Daoy (cell line): ENCODE measurements at regions not wholly inside any gene's neighbourhood (a gene's known extent, or its start where the extent isn't known, plus 50 kb on each side); places are given as distances from the start of the nearest gene placed in this dataset.
"Not testable (repeated sequence)": the region's sequence is repeated elsewhere in the genome, so short reads cannot be mapped to it uniquely, and the experiment has no call there.

Experiments used
- DNase-seq: peaks from one replicate; pipeline ENCODE4 v3.0.0-alpha.2; 2015; ENCODE audit warnings: low read depth

- DNase-seq = no peak
These were observed 71.8 kb upstream of the CITED2 start for GRCh38 chr6:139446138-139446715.

GRCh38 chr6:139444273-139444787 lies 69.9 kb upstream of the CITED2 start:
- DNase-seq = not testable (repeated sequence)

- DNase-seq = no peak
These were observed 69.0 kb upstream of the CITED2 start for GRCh38 chr6:139443231-139444112.

- no peak for DNase-seq
These were observed 67.8 kb upstream of the CITED2 start for GRCh38 chr6:139442188-139442671.

GRCh38 chr6:139439349-139439748 lies 64.9 kb upstream of the CITED2 start:
- no peak for DNase-seq

- no peak for DNase-seq
These were observed 64.3 kb upstream of the CITED2 start for GRCh38 chr6:139438775-139439174.

GRCh38 chr6:139436957-139437348 lies 62.5 kb upstream of the CITED2 start:
- no peak for DNase-seq

GRCh38 chr6:139436200-139436956 lies 61.9 kb upstream of the CITED2 start:
- no peak for DNase-seq

GRCh38 chr6:139433631-139434419 lies 59.4 kb upstream of the CITED2 start:
- peak; percentile 10 for DNase-seq

- DNase-seq = no peak
These were observed 57.1 kb upstream of the CITED2 start for GRCh38 chr6:139431602-139431956.

- DNase-seq = no peak
These were observed 56.6 kb upstream of the CITED2 start for GRCh38 chr6:139430899-139431601.

- DNase-seq = no peak
These were observed 55.2 kb upstream of the CITED2 start for GRCh38 chr6:139429580-139430145.

GRCh38 chr6:139427199-139427598 lies 52.8 kb upstream of the CITED2 start:
- no peak for DNase-seq

- no peak for DNase-seq
These were observed 52.3 kb upstream of the CITED2 start for GRCh38 chr6:139426795-139427194.

- DNase-seq = no peak
These were observed 51.3 kb upstream of the CITED2 start for GRCh38 chr6:139425780-139426179.

GRCh38 chr6:139423971-139424667 lies 49.7 kb upstream of the CITED2 start:
- no peak for DNase-seq
